T-helper 9 cell (primary cell): ENCODE measurements at regions not wholly inside any gene's neighbourhood (a gene's known extent, or its start where the extent isn't known, plus 50 kb on each side); places are given as distances from the start of the nearest gene placed in this dataset.

ENCODE experiments used
- DNase-seq: peaks from one replicate; pipeline ENCODE4 v3.0.0-alpha.2; 2020

DNA sequence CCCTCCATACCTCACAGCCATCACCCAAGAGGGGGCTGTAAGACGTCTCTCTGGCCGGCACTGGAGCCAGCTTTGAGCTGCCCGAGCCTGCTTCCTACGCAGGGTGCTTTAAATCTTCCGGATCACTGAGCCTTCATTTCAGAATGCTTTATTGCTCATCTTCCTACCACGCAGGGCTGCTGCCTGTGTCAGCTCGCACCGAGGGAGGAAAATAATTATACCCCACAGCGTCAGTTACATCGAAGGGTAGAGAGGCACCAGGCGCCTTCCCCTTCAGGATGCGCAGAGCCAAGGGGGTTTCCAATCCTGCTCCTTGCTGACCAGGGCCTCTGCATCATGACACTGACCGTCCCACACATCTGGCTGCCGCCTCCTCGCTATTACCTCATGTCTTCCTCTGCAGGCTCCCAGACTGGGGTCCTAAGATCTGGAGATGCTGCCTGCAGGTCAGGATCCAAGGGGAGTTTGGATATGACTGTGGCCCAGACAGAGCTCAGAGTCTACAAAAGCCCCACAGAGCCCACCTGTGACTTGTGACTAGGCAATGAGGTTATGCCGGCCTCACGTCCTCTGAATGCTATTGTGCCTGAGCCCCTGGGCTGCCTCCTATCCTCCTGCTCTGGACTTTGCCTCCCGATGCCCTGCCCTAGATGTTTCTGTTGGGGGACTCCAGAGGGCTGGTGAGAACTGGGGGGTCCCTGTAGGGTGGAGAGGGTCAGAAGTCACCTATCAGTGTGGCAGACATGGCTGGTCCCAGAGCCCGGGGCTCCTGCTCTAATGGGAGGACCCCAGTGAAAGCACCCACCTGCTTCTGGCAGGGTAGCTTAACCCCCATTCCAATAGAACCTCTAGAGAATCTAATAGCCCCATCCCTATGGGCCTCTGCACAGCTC, 220.3 kb upstream of the RTL1 start:
- DNase-seq, result no peak

DNA sequence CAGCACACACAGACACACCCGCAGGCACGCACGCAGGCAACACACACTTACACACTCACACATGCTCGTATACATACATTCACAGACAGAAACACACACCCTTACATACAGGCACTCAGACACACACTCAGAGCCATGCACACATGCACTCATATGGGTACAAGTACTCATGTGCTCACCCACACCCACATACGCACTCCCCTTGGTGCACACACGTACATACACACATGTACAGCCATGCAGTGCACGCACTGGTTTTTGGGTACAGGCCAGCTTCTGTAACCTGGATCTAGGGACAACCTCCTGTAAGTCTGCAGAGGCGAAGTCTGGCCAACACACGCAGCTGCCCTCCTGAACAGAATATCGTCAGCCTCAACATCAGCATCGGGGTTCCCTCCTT, 221.3 kb upstream of the RTL1 start:
- no peak for DNase-seq

DNA sequence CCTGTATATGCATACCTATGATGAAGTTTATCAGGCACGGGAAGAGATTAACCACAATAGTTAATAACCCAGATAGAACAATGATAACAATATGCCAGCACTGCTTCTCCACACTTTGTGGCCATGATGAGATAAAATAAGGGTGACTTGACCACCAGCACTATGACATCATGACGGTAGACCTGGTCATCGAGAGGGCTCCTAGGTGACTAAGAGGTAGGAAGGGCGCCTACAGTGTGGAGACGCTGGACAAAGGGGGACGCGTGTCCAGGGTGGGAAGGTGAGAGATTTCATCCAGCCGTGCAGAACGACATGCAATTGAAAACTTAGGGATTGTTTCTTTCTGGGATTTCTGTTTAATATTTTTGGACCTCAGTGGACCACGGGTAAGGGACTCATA, 221.8 kb upstream of the RTL1 start:
- DNase-seq, result no peak

DNA sequence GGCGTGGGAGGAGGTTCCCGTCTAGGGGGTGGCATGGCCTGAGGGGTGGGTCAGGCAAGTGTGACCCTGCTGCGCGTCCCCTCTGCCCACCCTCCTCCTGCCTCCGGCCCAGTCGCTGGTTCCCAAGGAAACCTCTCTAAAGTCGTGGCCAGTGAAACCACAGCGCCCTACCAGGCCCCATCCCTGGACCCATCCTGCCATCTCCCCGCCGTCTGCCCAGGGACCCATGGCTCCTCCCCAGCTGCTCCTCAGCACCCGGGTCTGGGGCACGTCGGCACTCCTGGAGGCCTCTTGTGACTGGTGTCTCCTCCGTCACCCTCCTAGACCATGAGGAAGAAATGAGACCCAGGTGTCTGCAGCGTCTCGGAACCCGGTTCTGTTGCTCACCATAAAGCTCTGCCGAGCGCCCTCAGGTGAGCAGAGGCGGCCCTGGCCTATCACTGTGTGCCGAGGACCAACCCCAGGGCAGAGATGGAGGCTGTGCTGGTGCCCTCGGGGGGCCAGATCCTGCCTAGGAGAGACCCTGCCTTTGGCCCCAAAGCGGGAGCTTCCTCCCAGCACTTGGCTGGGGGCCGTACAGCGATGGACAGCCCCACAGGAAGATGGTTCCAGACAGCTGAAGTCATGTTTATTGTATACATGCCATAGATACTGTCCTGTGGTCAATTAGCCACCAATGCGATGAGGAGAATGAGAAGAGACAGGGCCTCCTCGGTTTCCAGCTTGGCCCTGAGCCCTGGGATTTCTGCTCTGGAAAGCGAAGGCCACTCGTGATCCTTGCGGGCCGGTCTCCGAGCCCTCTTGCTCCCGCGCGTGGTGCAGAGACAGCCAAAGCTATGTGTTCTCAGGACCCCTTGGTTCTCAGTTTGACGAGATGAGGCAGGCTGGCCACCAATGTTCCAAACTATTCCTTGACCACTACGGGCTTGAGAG, 222.5 kb upstream of the RTL1 start:
- no peak for DNase-seq

DNA sequence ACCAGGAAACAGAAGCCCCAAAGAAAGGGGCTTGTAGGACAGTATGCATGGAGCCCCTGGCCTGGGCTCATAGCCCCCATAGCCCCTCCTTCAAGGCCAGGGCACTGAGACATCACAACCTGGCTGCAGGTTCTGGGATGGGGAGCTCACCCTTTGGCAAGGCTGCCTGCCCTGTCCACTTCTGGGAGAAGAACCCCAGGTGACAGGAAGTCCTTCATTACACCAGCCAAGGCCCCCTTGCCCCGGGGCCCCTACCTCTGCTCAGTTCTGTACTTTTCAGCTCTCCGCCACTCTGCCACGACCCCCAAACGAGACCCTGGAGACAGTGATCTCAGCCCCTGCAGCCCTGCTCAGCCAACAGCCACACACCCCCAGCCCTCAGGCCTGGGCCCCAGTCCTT, 223.2 kb upstream of the RTL1 start:
- DNase-seq, result no peak

DNA sequence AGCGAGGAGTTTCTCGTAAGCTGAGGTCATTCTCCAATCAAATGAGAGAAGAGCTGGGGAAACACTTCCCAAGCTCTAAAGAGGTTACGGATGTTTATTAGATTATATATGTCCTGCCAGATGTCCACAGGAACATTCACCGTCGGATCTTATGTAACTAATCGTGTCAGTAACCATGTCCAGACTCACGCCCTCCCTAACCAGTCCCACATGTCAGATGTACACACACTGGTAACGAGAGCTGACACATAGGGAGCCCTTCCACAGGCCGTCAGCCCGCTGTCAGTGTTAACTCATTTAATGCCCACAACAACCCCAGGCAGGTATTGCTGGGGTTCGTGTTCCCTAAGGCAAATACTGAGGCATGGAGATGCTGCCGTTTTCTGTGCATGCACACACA, 223.7 kb upstream of the RTL1 start:
- DNase-seq, result no peak

DNA sequence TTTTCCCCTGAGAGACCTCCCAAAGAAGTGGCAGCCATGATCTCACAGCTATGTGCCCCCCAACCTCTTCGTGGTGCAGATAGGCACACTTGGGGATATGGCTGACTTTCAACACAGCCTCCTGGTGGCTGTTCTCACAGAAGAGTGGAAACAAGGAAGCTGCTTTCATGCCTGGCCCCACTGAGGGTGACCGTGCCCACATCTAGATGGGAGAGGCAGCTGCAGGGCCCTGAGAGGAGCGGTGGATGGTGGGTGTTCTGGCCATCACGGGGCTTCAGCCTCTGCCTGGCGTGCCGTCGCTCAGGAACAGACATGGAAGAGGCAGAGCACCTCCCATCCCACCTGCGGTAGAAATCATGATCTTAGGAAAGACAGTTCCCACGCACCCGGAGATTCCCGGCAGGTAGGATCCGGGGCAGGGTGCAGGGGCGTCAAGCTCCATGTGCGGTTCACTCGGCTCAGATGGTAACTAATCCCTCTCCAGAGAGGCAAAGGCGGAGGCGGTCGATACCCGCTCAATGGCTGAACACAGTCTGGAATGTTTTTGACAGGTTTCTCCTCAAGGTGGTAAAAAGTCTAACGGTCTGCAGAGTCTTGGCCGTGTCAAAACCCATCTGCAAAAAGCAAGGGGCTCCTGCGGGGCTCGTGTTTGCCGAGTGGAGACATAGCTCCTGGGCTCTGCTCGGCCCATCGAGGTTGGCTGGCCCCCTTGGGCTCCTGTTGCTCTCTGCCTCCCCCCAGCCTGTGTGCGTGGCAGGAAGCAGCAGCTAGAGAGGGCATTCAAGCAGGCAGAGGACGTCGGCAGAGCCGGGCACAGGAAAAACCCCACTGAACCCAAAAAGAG, 225.2 kb upstream of the RTL1 start:
- DNase-seq, result no peak

DNA sequence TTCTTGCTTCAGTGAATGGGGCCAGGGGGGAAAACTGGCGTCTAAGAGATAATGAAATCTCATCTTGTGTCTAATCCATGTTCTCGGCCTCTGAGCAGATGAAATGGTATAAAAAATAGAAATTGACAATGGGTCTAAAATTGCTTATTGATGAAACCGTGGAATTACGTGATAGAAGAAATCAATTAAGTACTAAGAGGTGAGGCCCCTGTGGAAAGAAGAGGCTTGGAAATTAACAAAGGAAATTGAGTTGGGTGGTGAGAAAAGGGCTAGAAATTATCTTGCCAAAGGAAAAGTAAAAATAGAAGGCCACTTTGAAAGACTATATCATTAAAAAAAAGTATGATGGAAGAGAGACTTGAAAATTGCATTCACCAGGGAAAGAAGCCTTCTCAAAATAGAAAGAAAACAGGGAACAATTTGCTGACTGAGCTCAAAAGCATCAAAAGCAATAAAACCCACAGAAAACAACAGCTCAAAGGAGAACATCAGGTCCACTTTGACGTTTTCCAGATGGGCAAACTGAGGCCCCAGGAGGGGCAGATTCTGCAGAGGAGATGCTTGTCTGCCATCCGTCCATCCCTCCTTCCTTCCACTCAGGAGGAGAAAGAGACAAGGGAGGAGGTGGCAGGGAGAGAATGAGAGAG, 226.1 kb upstream of the RTL1 start:
- no peak for DNase-seq

DNA sequence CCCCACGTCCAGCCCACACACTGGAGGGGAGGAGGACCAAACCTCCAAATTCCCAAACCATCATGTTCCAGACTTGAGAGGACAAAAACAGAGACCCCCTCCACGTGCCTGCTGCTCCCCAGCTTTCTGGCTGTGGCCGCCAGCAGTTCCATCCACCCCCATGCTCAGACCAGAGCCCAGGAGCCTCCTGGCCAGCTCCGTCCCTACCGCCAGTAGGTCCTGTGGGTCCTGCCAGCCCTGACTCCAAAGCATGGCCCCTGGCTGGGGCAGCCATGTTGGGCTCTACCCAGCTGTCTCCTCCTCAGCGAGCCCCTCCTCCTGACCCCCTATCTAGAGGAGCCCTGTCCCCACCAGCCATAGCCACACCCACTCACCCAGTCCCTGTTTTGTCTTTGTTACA, 227.3 kb upstream of the RTL1 start:
- no peak for DNase-seq

DNA sequence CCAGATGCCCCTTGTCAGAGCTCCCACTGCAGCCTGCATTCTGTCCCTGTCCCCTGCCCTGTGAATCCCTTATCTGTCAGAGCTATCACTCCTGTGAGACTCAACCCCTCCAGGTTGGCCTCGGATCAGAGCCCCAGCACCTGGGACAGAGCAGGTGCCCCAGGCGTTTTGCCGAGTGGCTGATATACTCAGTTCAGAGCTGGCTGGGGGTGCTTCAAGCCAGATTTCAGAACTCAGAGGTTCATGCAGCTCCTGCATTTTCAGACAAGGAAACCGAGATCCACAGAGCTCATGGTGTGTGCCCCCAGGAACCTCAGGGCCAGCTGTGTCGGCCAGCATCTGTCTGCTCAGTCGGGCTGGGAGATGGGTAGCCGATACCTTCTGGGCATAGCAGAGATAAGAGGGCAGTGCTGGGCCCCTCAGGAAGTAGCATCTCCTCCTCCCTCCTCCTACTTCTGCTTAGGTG, 228.0 kb upstream of the RTL1 start:
- no peak for DNase-seq

DNA sequence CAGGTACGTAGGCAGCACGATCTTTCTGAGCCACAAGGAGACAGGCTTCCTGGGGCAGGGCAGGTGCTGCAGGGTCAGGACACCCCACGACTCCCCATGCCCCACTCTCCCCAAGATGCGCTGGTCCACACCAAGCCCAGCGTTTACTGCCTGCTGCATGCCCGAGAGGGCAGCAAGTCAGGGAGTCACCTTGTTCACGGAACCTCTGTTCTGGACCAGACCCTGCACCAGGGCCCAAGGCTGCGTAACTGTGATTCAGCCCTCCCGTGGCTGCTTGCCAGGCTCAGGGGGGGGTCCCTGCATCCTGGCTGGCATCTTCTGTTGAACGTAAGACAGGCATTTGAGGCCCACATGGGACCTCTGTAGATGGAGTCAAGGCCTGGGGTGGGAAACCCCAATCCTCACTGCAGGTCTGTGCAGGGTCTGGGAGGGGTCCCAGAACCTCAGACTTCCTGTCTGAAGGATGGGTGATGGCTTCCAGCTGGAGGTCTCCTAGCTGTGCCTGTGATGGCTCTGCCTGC, 228.6 kb upstream of the RTL1 start:
- no peak for DNase-seq

DNA sequence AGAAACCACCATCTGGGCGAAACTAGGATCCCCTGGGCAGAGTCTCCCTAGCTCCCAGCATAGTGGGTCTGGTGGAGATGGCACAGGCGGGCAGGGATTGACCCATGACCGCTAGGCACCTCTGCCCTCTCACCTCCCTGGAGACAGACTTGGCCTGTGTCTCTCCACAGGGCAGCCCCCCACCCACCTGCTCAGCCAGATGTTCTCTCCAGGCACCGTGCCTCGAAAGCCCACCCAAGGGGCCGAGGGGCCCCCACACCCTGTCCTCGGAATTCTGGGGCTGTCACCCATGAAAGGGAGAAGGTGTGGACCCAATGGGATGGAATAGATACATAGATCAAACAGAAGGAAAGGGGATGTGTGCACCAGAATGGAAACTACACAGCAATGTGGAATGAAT, 229.1 kb upstream of the RTL1 start:
- DNase-seq, result no peak

DNA sequence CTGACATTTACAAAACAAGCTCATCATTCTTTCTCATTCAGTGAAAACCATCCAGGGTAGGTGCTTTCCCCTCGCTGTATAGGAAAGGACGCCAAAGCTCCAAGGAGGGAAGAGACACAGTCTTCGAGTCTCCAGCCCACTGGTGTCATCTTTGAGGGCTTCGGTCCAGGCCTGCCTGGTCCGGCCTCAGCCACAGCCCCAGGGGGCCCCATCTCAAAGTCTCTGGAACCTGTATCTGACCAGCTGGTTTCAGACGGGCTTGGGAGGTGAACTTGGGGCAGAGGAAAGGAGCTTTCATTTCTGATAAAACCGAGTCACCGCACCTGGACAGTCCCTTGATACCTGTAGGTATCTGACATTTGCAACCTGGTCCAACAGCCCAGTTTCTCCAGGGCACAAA, 229.5 kb upstream of the RTL1 start:
- DNase-seq, result no peak

DNA sequence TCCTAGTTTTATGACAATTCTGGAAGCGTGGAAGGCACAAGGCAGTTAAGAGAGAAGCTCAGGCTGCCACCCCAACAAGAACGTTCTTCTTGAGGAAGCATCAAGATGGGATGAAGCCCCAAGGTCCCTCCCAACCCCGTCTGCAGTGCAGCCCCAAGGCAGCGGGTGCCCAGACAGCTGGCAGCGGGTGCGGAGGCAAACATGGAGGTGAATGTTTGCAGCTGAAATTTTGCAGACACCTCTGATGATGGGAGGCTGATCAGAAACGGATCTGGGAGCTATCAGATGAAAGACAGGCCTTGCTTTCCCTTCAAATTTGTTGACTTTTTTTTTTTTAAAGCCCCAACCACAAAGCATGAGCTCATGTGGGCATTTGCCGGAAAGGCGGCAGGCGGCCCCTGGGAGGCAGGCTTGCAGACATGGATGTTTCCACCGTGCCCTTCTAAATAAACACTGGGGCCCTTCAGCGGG, 230.7 kb upstream of the RTL1 start:
- no peak for DNase-seq

DNA sequence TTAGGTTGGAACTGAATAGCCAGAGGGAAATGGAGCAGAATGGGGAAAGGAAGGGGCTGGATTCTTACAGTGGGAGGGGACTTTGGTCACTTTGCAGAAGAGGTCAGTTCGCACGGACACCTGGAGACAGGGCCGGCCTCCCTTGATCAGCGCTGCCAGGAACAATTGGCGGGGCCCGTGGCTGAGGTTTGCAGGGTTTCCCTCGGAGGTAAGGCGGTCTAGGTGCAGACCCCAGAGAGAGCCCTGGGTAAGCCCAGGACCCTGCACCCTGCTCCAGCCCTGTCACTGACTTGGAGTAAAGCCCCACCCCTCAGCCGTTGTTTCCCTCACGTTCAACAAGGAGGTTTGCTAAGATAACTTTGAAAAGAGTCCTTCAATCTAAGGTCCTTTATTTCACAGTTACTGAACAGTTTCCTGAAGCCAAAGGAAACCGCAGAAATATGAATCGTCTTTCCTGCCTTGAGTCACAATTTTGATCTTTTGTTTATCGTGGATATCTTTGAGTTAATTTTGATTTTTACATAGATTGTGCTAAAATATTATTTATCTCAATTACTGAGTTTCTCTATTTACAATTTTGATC, 231.4 kb upstream of the RTL1 start:
- DNase-seq, result no peak

DNA sequence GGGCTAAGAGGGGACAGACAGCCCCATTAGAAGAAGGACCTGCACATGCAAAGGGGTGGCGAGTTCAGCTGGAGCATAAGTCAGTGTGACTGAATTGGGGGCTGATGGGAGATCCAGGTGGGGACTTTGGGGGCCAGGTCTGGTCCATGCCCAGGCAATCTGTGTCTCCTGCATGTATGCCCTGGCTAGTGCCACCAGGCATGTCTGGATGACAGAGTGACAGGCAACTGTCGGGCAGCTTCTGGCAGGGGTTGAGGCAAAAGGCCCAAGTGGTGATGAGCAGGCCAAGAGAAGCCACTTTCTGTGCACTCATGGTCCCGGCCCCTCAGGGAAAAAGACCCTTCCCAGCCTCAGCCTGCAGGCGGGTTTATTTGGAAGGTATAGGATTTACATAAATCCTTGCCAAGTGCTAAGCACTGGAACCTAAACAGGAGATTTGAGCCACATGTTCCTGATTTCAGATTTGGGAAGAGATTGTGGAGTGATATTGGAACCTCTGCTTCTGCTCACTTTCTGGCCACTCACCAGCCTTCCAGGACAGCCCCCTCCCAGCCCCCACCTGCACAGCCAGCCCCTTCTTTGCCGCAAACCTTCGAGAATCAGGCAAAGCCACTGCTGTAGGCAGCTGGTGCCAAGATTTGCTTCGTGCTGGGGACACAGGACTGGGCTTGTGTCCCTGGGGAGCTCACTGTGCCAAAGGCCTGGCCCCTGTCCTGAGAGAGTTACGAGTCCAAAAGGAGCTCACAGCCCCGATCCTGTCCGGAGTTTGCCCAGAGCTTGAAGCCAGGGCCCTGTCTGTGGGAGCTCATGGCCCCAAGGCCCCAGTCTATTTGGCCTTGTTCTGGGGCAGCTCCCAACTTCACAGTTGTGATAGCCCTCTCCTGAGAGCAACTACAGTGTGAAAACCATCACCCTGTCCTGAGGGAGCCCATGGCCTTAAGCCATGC, 232.5 kb upstream of the RTL1 start:
- no peak for DNase-seq

DNA sequence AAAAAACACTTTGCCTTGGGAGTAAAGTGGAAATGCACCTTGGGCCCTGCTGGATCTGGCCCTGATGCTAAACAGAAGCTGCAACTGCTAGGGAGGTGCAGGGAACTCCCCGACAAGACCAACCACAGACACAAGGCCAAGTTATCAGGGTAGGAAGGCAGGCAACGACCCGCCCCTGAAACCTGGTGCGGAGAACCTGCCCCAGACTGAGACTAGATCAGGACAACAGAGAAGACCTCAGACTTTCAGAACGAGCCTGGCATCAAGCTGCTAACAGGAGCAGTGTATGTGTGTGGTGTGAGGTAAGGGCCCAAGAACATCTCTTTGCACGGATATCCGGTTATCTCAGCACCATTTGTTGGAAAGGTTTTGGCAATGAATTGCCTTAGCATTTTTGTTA, 233.7 kb upstream of the RTL1 start:
- no peak for DNase-seq

DNA sequence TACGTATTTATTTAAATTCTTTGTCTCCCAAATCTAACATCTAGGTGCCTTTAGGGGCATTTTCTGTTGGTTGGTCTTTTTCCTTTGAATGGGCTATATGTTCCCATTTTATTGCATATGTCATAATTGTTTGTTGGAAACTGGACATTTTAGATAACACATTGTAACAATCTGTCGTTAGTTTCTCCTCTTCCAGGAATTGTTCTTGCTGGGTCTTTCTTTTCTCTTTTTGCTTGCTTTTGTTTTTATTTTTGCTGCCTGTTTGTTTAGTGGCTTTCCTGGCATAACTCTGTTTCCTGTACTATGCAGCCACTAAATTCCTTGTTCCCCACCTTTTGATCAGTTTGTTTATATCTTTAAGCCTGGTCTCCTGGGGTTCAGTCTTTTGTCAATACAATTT, 244.3 kb upstream of the RTL1 start:
- no peak for DNase-seq

DNA sequence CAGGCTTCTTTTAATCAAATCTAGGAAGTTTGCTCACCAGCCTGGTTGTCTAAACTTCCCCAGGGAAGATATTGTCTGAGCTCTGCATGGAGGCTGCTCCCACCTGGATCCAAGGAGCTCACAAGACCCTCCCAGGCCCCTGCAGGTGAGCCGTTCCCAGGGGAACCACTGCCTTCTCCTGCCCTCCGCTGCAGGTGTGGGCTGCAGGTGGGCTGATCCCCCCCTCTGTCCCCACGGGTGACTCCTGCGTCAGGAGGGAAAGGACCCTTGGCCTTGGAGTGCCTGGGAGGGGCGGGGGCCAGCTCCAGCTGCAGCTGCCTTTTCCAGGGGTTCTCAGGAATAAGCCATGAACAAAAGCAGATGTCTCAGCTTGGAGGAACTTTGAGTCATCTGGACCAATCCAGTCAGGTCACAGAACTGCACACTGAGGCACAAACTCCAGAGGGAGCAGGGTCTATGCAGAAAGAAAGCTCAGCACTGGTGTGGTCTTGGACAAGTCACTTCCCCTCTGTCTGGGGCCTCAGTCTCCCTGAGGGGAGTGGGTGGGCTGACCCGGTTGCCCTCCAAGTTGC, 246.6 kb upstream of the RTL1 start:
- no peak for DNase-seq
